HCT116 (cell line): ENCODE measurements at regions not wholly inside any gene's neighbourhood (a gene's known extent, or its start where the extent isn't known, plus 50 kb on each side); places are given as distances from the start of the nearest gene placed in this dataset.

Experiments used
- ATAC-seq: fragments of 200-7000 bp; cut with Tn5 transposase; 2 replicates; pipeline ENCODE4 v1.9.1; 2020; ENCODE audit warnings: mild to moderate bottlenecking, moderate library complexity
- BruUV-seq: library from RNA; stranded (reverse); fragments of 400-500 nt; replicated peaks from 2 replicates; lab custom pipeline; 2021; lab: Mats Ljungman, UMichigan
- CTCF ChIA-PET: fragments of 300-600 bp; sonication (Branson Sonifier 250); formaldehyde crosslinking; loops from one replicate; lab custom pipeline; 2021; ENCODE audit warnings: antibody characterized with exemption; lab: Charles Lee
- POLR2A ChIA-PET: fragments of 300-600, 350-600 bp; sonication (Branson Sonifier 250); formaldehyde crosslinking; loops from one replicate; lab custom pipeline; 2021; ENCODE audit warnings: antibody characterized with exemption; lab: Charles Lee
- RAD21 ChIA-PET, 2 experiments: fragments of 300-600 bp; sonication (Branson Sonifier 250); formaldehyde crosslinking; loops; one replicate each; lab custom pipeline; 2023; ENCODE audit warnings: low total read pairs in 2 of 2; ENCODE audit not compliant: uncharacterized antibody in 2 of 2, unreplicated experiment in 2 of 2, low non-redundant PET in 1 of 2; lab: Charles Lee
- DNase-seq: peaks from one replicate; pipeline ENCODE4 v3.0.0-alpha.2; 2010; ENCODE audit warnings: low read depth, low spot score
- H2AFZ ChIP-seq: fragments of 200-600 bp; shearing (Covaris generic), sonication (generic); 2 replicates; pipeline ENCODE4 v1.6.1; 2017; ENCODE audit warnings: low read depth, mixed run types, mixed read lengths, antibody characterized with exemption, low read length; ENCODE audit not compliant: poor library complexity, severe bottlenecking
- H3K27ac ChIP-seq: 2 replicates; pipeline ENCODE4 v1.5.1; 2012; ENCODE audit warnings: low read depth, low read length
- H3K27me3 ChIP-seq: fragments of 200-600 bp; sonication (generic); 2 replicates; pipeline ENCODE4 v1.6.1; 2016; ENCODE audit warnings: mixed run types, low read length, mixed read lengths; ENCODE audit not compliant: insufficient read depth
- H3K36me3 ChIP-seq, 2 experiments: fragments of 200-500 bp in 1 of 2; fragments of 200-600 bp in 1 of 2; sonication (Bioruptor generic) in 1 of 2; sonication (generic) in 1 of 2; 2 replicates each; pipeline versions ENCODE4 v1.5.1 to v1.6.1; 2014 to 2016; ENCODE audit warnings: low read length in 2 of 2, inconsistent platforms in 1 of 2, mixed read lengths in 1 of 2, mixed run types in 1 of 2; ENCODE audit not compliant: insufficient read depth in 2 of 2, control insufficient read depth in 1 of 2
- H3K4me1 ChIP-seq, 2 experiments: fragments of 200-600 bp in 1 of 2; sonication (generic) in 1 of 2; 2 replicates each; pipeline versions ENCODE4 v1.5.1 to v1.6.1; 2012 to 2017; ENCODE audit warnings: low read length in 2 of 2, inconsistent platforms in 1 of 2, mild to moderate bottlenecking in 1 of 2, mixed read lengths in 1 of 2, mixed run types in 1 of 2, moderate library complexity in 1 of 2; ENCODE audit not compliant: insufficient read depth in 2 of 2, control insufficient read depth in 1 of 2
- H3K4me2 ChIP-seq: fragments of 200-600 bp; sonication (generic); 2 replicates; pipeline ENCODE4 v1.6.1; 2017; ENCODE audit warnings: mixed run types, low read length, mixed read lengths
- H3K4me3 ChIP-seq, 2 experiments: fragments of 200-600 bp in 1 of 2; sonication (generic) in 1 of 2; replicated peaks in 1 of 2; 2 replicates each; pipeline ENCODE4 v1.5.1; 2011 to 2016; ENCODE audit warnings: low read length in 2 of 2, control low read depth in 1 of 2, low read depth in 1 of 2, mild to moderate bottlenecking in 1 of 2, mixed read lengths in 1 of 2, mixed run types in 1 of 2
- H3K79me2 ChIP-seq: fragments of 200-600 bp; sonication (generic); 2 replicates; pipeline ENCODE4 v1.6.1; 2017; ENCODE audit warnings: mild to moderate bottlenecking, mixed run types, low read length, moderate library complexity, mixed read lengths; ENCODE audit not compliant: insufficient read depth
- H3K9ac ChIP-seq: fragments of 200-600 bp; sonication (generic); 2 replicates; pipeline ENCODE4 v1.6.1; 2016; ENCODE audit warnings: low read length, mixed read lengths
- H3K9me2 ChIP-seq: fragments of 200-600 bp; sonication (generic), shearing (Covaris generic); 2 replicates; pipeline ENCODE4 v1.6.1; 2017; ENCODE audit warnings: mixed run types, mild to moderate bottlenecking, moderate library complexity; ENCODE audit not compliant: insufficient read depth
- H3K9me3 ChIP-seq, 2 experiments: fragments of 200-500 bp in 1 of 2; fragments of 200-600 bp in 1 of 2; sonication (Bioruptor generic) in 1 of 2; sonication (generic) in 1 of 2; 2 replicates each; pipeline ENCODE4 v1.6.1; 2014 to 2017; ENCODE audit warnings: low read length in 2 of 2, mixed read lengths in 2 of 2, inconsistent platforms in 1 of 2, low read depth in 1 of 2, mild to moderate bottlenecking in 1 of 2, mixed run types in 1 of 2, moderate library complexity in 1 of 2; ENCODE audit not compliant: control insufficient read depth in 1 of 2, insufficient read depth in 1 of 2
- H4K20me1 ChIP-seq: fragments of 200-600 bp; sonication (generic), shearing (Covaris generic); 2 replicates; pipeline ENCODE4 v1.6.1; 2017; ENCODE audit warnings: mixed run types, mild to moderate bottlenecking, moderate library complexity; ENCODE audit not compliant: insufficient read depth
- CBX3 ChIP-seq: IDR thresholded peaks from 2 replicates; pipeline ENCODE4 v1.6.1; 2012; ENCODE audit warnings: low read depth
- CEBPB ChIP-seq: IDR thresholded peaks from 2 replicates; pipeline ENCODE4 v1.6.1; 2012; ENCODE audit warnings: low read depth
- EGR1 ChIP-seq: IDR thresholded peaks from 2 replicates; pipeline ENCODE4 v1.6.1; 2012; ENCODE audit warnings: low read depth
- ELF1 ChIP-seq: IDR thresholded peaks from 2 replicates; pipeline ENCODE4 v1.6.1; 2012; ENCODE audit warnings: low read depth, borderline replicate concordance
- EZH2 ChIP-seq: fragments of 200-600 bp; sonication (generic); IDR thresholded peaks from 2 replicates; pipeline ENCODE4 v1.6.1; 2017; ENCODE audit warnings: antibody characterized with exemption, mixed run types
- EZH2phosphoT487 ChIP-seq: fragments of 200-600 bp; IDR thresholded peaks from 2 replicates; pipeline ENCODE4 v1.6.1; 2018; ENCODE audit warnings: antibody characterized with exemption, borderline replicate concordance
- FOSL1 ChIP-seq: IDR thresholded peaks from 2 replicates; pipeline ENCODE4 v1.6.1; 2012; ENCODE audit warnings: low read depth
- JUND ChIP-seq: IDR thresholded peaks from 2 replicates; pipeline ENCODE4 v1.6.1; 2012
- POLR2A ChIP-seq: IDR thresholded peaks from 2 replicates; pipeline ENCODE4 v1.7.0; 2011; ENCODE audit warnings: borderline replicate concordance; ENCODE audit not compliant: insufficient read depth, insufficient read length; ENCODE audit errors: extremely low read depth
- SIN3A ChIP-seq: IDR thresholded peaks from 2 replicates; pipeline ENCODE4 v1.6.1; 2012; ENCODE audit warnings: low read depth
- SP1 ChIP-seq: IDR thresholded peaks from 2 replicates; pipeline ENCODE4 v1.6.1; 2012; ENCODE audit warnings: low read depth
- SRF ChIP-seq: IDR thresholded peaks from 2 replicates; pipeline ENCODE4 v1.6.1; 2012; ENCODE audit warnings: low read depth
- TCF7L2 ChIP-seq: IDR thresholded peaks from 2 replicates; pipeline ENCODE4 v1.7.0; 2011; ENCODE audit warnings: borderline replicate concordance, inconsistent platforms; ENCODE audit not compliant: insufficient read depth, insufficient read length; ENCODE audit errors: extremely low read depth
- YY1 ChIP-seq: IDR thresholded peaks from 2 replicates; pipeline ENCODE4 v1.6.1; 2011; ENCODE audit warnings: low read length, low read depth, moderate library complexity, mild to moderate bottlenecking; ENCODE audit not compliant: insufficient replicate concordance; ENCODE audit errors: extremely low read depth
- ZFX ChIP-seq: fragments of 450-650 bp; IDR thresholded peaks from 2 replicates; pipeline ENCODE4 v1.6.1; 2017
- intact Hi-C: fragments of 100-400 bp; cut with micrococcal nuclease; formaldehyde crosslinking; loops from 2 replicates; pipeline ENCODE4 v1.10.0; 2022
- TF ChIP-seq, protein P1 (sequence below): IDR thresholded peaks from 2 replicates; pipeline ENCODE4 v1.6.1; 2012
- TF ChIP-seq, protein P2 (sequence below): IDR thresholded peaks from 2 replicates; pipeline ENCODE4 v1.6.1; 2012; ENCODE audit warnings: low read depth
- TF ChIP-seq, protein P3 (sequence below), 3 experiments: fragments of 200-600 bp in 1 of 3; sonication (generic) in 1 of 3; IDR thresholded peaks in 2 of 3; conservative IDR thresholded peaks in 1 of 3; 2 replicates each; pipeline ENCODE4 v1.5.1; 2012 to 2017; ENCODE audit warnings: low read depth in 2 of 3, low read length in 2 of 3, antibody characterized with exemption in 1 of 3, borderline replicate concordance in 1 of 3, control low read depth in 1 of 3, mild to moderate bottlenecking in 1 of 3, mixed read lengths in 1 of 3, mixed run types in 1 of 3, moderate library complexity in 1 of 3; ENCODE audit not compliant: insufficient read depth in 1 of 3
- TF ChIP-seq, protein P4 (sequence below): IDR thresholded peaks from 2 replicates; pipeline ENCODE4 v1.6.1; 2012

DNA sequence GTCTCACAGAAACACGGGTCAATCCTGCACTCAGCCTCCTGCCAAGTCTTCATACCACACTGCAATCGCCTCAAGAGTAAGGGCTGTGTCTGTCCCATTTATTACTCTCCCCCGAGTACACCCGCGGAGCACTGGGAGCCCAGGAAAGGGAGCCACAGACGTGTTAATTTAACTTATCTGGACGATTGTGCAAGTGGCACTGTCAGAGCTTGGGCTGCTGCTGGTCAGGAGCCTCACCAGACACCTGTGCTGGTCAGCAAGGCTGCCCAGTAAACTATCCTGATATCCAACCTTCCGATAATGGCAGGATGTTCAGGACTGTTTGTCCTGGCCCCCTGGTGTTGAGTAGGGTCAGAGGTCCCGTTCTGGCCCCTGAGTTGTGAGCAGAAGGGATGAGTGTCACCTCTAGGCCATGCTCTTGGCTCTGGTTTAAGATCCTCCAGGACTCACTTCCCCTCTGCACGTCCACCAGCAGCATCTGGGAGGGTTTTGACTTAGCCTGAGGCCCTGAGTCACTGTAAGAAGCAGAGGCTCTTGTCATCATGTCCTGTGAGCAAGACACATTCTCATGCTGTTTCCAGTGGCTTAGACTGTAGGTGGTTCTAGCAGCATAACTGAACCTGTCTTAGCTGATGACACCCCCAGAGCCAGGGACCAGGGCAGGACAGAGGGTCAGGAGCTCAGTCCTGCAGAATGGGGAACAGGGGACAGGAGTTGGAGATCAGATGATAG, 82.5 kb upstream of the ARL4C start:
- no peak overlapping the region for H3K27ac ChIP-seq
- no peaks in the 10 kb centered on the region for H3K9me2 ChIP-seq
- CTCF ChIA-PET: no interaction called here
- H4K20me1 ChIP-seq: no peaks in the 10 kb centered on the region
- H3K79me2 ChIP-seq: no peaks in the 10 kb centered on the region
- H3K36me3 ChIP-seq: no peaks in the 10 kb centered on the region
- no peak overlapping the region for H2AFZ ChIP-seq
- no peaks in the 10 kb centered on the region for H3K27me3 ChIP-seq
- RAD21 ChIA-PET: no interaction called here
- intact Hi-C loops: no loop called here
- no peak overlapping the region for H3K4me2 ChIP-seq
- BruUV-seq: no TSS peak
- POLR2A ChIA-PET: no interaction called here
- ATAC-seq: no peak; the same call in 1 of the 2 replicates
- no peaks in the 10 kb centered on the region for H3K4me1 ChIP-seq
- H3K9me3 ChIP-seq: no peaks in the 10 kb centered on the region
- no peak for DNase-seq
- TF ChIP-seq EZH2 (no peak), POLR2A (no peak), ZFX (no peak), SIN3A (no peak), CEBPB (no peak), EZH2phosphoT487 (no peak), ELF1 (no peak), SRF (no peak), YY1 (no peak), SP1 (no peak), TCF7L2 (no peak), JUND (no peak), CBX3 (no peak), EGR1 (no peak), FOSL1 (no peak)
- TF ChIP-seq, protein P1, sequence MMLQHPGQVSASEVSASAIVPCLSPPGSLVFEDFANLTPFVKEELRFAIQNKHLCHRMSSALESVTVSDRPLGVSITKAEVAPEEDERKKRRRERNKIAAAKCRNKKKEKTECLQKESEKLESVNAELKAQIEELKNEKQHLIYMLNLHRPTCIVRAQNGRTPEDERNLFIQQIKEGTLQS: no peak
- TF ChIP-seq, protein P2, sequence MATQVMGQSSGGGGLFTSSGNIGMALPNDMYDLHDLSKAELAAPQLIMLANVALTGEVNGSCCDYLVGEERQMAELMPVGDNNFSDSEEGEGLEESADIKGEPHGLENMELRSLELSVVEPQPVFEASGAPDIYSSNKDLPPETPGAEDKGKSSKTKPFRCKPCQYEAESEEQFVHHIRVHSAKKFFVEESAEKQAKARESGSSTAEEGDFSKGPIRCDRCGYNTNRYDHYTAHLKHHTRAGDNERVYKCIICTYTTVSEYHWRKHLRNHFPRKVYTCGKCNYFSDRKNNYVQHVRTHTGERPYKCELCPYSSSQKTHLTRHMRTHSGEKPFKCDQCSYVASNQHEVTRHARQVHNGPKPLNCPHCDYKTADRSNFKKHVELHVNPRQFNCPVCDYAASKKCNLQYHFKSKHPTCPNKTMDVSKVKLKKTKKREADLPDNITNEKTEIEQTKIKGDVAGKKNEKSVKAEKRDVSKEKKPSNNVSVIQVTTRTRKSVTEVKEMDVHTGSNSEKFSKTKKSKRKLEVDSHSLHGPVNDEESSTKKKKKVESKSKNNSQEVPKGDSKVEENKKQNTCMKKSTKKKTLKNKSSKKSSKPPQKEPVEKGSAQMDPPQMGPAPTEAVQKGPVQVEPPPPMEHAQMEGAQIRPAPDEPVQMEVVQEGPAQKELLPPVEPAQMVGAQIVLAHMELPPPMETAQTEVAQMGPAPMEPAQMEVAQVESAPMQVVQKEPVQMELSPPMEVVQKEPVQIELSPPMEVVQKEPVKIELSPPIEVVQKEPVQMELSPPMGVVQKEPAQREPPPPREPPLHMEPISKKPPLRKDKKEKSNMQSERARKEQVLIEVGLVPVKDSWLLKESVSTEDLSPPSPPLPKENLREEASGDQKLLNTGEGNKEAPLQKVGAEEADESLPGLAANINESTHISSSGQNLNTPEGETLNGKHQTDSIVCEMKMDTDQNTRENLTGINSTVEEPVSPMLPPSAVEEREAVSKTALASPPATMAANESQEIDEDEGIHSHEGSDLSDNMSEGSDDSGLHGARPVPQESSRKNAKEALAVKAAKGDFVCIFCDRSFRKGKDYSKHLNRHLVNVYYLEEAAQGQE: no peak
- TF ChIP-seq, protein P3, sequence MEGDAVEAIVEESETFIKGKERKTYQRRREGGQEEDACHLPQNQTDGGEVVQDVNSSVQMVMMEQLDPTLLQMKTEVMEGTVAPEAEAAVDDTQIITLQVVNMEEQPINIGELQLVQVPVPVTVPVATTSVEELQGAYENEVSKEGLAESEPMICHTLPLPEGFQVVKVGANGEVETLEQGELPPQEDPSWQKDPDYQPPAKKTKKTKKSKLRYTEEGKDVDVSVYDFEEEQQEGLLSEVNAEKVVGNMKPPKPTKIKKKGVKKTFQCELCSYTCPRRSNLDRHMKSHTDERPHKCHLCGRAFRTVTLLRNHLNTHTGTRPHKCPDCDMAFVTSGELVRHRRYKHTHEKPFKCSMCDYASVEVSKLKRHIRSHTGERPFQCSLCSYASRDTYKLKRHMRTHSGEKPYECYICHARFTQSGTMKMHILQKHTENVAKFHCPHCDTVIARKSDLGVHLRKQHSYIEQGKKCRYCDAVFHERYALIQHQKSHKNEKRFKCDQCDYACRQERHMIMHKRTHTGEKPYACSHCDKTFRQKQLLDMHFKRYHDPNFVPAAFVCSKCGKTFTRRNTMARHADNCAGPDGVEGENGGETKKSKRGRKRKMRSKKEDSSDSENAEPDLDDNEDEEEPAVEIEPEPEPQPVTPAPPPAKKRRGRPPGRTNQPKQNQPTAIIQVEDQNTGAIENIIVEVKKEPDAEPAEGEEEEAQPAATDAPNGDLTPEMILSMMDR (IDR thresholded peaks at IDR 0.05 in 2 of 3, conservative IDR thresholded peaks at IDR 0.05 in 1 of 3; ENCODE audit: borderline replicate concordance in 1 of 3, insufficient read depth in 1 of 3, low read depth in 2 of 3, low read length in 2 of 3): no peak
- TF ChIP-seq, protein P4, sequence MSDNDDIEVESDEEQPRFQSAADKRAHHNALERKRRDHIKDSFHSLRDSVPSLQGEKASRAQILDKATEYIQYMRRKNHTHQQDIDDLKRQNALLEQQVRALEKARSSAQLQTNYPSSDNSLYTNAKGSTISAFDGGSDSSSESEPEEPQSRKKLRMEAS: no peak
- H3K4me3 ChIP-seq: no peak overlapping the region
- no peak overlapping the region for H3K9ac ChIP-seq
